Liver (tissue), 8 donors: ENCODE measurements at regions not wholly inside any gene's neighbourhood (a gene's known extent, or its start where the extent isn't known, plus 50 kb on each side); places are given as distances from the start of the nearest gene placed in this dataset.

Source experiments
- DNase-seq: peaks from one replicate; pipeline ENCODE4 v3.0.0-alpha.2; 2017; ENCODE audit warnings: low spot score
- H3K27ac ChIP-seq, 2 donors: one replicate each; pipeline ENCODE4 v1.7.0; 2013; ENCODE audit warnings: inconsistent platforms in 2 of 2, low read length in 2 of 2, control low read depth in 1 of 2, low read depth in 1 of 2, mild to moderate bottlenecking in 1 of 2
- H3K27me3 ChIP-seq, 4 donors: one replicate each; pipeline versions ENCODE4 v1.6.1 to v1.7.0; 2013; ENCODE audit warnings: low read length in 3 of 4, inconsistent platforms in 1 of 4, mild to moderate bottlenecking in 1 of 4, moderate library complexity in 1 of 4; ENCODE audit not compliant: control insufficient read depth in 4 of 4, insufficient read depth in 4 of 4
- H3K36me3 ChIP-seq, 4 donors: one replicate each; pipeline versions ENCODE4 v1.6.1 to v1.7.0; 2013; ENCODE audit warnings: low read length in 3 of 4, mild to moderate bottlenecking in 3 of 4, low read depth in 1 of 4, moderate library complexity in 1 of 4; ENCODE audit not compliant: control insufficient read depth in 4 of 4, insufficient read depth in 3 of 4
- H3K4me1 ChIP-seq, 4 donors: one replicate each; pipeline versions ENCODE4 v1.6.1 to v1.7.0; 2013; ENCODE audit warnings: low read length in 3 of 4, mild to moderate bottlenecking in 3 of 4, moderate library complexity in 1 of 4; ENCODE audit not compliant: control insufficient read depth in 4 of 4, insufficient read depth in 4 of 4
- H3K4me3 ChIP-seq, 3 donors: one replicate each; pipeline versions ENCODE4 v1.6.1 to v1.7.0; 2013; ENCODE audit warnings: low read length in 3 of 3, control low read depth in 1 of 3, low read depth in 1 of 3, mild to moderate bottlenecking in 1 of 3
- H3K9ac ChIP-seq, 2 donors: one replicate each; pipeline ENCODE4 v1.7.0; 2013; ENCODE audit warnings: low read length in 2 of 2, mild to moderate bottlenecking in 2 of 2, moderate library complexity in 2 of 2, control low read depth in 1 of 2, low read depth in 1 of 2
- H3K9me3 ChIP-seq, 4 donors: one replicate each; pipeline versions ENCODE4 v1.6.1 to v1.7.0; 2013; ENCODE audit warnings: low read length in 3 of 4; ENCODE audit not compliant: control insufficient read depth in 4 of 4
- EGR1 ChIP-seq, 2 donors: IDR thresholded peaks; 2 replicates each; pipeline ENCODE4 v1.6.1; 2016 to 2018; ENCODE audit warnings: antibody characterized with exemption in 2 of 2, low read depth in 2 of 2
- FOXA1 ChIP-seq: IDR thresholded peaks from 2 replicates; pipeline ENCODE4 v1.6.1; 2016; ENCODE audit warnings: antibody characterized with exemption
- FOXA2 ChIP-seq: IDR thresholded peaks from 2 replicates; pipeline ENCODE4 v1.6.1; 2016; ENCODE audit warnings: antibody characterized with exemption
- GABPA ChIP-seq, 2 donors: IDR thresholded peaks in 1 of 2; conservative IDR thresholded peaks in 1 of 2; 2 replicates each; pipeline ENCODE4 v1.6.1; 2016; ENCODE audit warnings: antibody characterized with exemption in 2 of 2, mild to moderate bottlenecking in 1 of 2, moderate library complexity in 1 of 2
- HNF4A ChIP-seq, 2 donors: conservative IDR thresholded peaks; 2 replicates each; pipeline ENCODE4 v1.6.1; 2016; ENCODE audit warnings: antibody characterized with exemption in 2 of 2, mild to moderate bottlenecking in 2 of 2
- HNF4G ChIP-seq: IDR thresholded peaks from 2 replicates; pipeline ENCODE4 v1.6.1; 2016; ENCODE audit warnings: antibody characterized with exemption
- JUND ChIP-seq, 2 donors: IDR thresholded peaks; 2 replicates each; pipeline ENCODE4 v1.6.1; 2016; ENCODE audit warnings: antibody characterized with exemption in 2 of 2
- NR2F2 ChIP-seq: IDR thresholded peaks from 2 replicates; pipeline ENCODE4 v1.6.1; 2016; ENCODE audit warnings: antibody characterized with exemption
- RAD21 ChIP-seq, 2 donors: IDR thresholded peaks; 2 replicates each; pipeline ENCODE4 v1.6.1; 2016; ENCODE audit warnings: antibody characterized with exemption in 2 of 2, mild to moderate bottlenecking in 2 of 2
- SP1 ChIP-seq: IDR thresholded peaks from 2 replicates; pipeline ENCODE4 v1.6.1; 2018; ENCODE audit warnings: antibody characterized with exemption, mild to moderate bottlenecking
- TAF1 ChIP-seq: conservative IDR thresholded peaks from 2 replicates; pipeline ENCODE4 v1.6.1; 2016; ENCODE audit warnings: antibody characterized with exemption, mild to moderate bottlenecking
- YY1 ChIP-seq: IDR thresholded peaks from 2 replicates; pipeline ENCODE4 v1.6.1; 2016; ENCODE audit warnings: antibody characterized with exemption, mild to moderate bottlenecking
- WGBS: extraction: QIAGEN DNeasy Blood & Tissue Kit; methylation state at CpG from one replicate; pipeline ENCODE4 v1.1.7; 2013; 5-methylcytosine and 5-hydroxymethylcytosine counted together
- TF ChIP-seq, protein P1 (sequence below): IDR thresholded peaks from 2 replicates; pipeline ENCODE4 v1.6.1; 2016; ENCODE audit warnings: antibody characterized with exemption
- TF ChIP-seq, protein P2 (sequence below): IDR thresholded peaks from 2 replicates; pipeline ENCODE4 v1.6.1; 2016; ENCODE audit warnings: antibody characterized with exemption
- TF ChIP-seq, protein P3 (sequence below): fragments of 150-350 bp; IDR thresholded peaks from 2 replicates; pipeline ENCODE4 v1.5.1; 2017; ENCODE audit warnings: improper control_type of control experiment, low read depth, low read length; ENCODE audit not compliant: missing input control
- TF ChIP-seq, protein P4 (sequence below): IDR thresholded peaks from 2 replicates; pipeline ENCODE4 v1.6.1; 2016; ENCODE audit warnings: antibody characterized with exemption, mild to moderate bottlenecking
- TF ChIP-seq, protein P5 (sequence below): IDR thresholded peaks from 2 replicates; pipeline ENCODE4 v1.6.1; 2016; ENCODE audit warnings: antibody characterized with exemption
- donor health status: healthy.
- donor health status: healthy.
- donor health status: healthy.
- donor health status: healthy.
- donor health status: healthy.

DNA sequence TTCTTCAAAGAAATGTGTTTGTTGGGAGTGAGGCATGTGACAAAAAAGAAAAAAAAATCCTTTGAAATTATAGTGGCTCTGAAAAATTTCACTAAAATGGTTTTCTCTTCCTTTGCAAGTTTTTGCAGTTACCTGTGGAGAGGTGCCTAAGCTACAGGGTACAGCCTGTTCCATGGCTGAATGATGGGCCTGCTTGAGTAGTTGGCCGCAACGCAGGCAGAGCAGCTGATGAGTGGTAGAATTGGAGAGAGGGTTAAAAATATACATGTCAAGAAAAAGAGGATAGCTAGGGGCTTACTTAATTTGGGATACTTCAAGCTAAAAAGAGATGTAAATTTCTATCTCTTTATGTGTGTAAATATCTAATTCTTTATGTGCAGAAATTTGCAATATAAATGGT is 629.1 kb upstream of the SLC10A2 start:
- TF ChIP-seq, protein P1, sequence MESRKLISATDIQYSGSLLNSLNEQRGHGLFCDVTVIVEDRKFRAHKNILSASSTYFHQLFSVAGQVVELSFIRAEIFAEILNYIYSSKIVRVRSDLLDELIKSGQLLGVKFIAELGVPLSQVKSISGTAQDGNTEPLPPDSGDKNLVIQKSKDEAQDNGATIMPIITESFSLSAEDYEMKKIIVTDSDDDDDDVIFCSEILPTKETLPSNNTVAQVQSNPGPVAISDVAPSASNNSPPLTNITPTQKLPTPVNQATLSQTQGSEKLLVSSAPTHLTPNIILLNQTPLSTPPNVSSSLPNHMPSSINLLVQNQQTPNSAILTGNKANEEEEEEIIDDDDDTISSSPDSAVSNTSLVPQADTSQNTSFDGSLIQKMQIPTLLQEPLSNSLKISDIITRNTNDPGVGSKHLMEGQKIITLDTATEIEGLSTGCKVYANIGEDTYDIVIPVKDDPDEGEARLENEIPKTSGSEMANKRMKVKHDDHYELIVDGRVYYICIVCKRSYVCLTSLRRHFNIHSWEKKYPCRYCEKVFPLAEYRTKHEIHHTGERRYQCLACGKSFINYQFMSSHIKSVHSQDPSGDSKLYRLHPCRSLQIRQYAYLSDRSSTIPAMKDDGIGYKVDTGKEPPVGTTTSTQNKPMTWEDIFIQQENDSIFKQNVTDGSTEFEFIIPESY, result no peak
- TF ChIP-seq, protein P2, sequence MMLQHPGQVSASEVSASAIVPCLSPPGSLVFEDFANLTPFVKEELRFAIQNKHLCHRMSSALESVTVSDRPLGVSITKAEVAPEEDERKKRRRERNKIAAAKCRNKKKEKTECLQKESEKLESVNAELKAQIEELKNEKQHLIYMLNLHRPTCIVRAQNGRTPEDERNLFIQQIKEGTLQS, result no peak
- TF ChIP-seq YY1 (no peak), JUND (IDR thresholded peaks at IDR 0.05) (no peak), TAF1 (no peak), HNF4G (no peak), HNF4A (conservative IDR thresholded peaks at IDR 0.05) (no peak), FOXA2 (no peak), GABPA (IDR thresholded peaks at IDR 0.05 in 1 of 2, conservative IDR thresholded peaks at IDR 0.05 in 1 of 2) (no peak), NR2F2 (no peak)
- TF ChIP-seq, protein P3, sequence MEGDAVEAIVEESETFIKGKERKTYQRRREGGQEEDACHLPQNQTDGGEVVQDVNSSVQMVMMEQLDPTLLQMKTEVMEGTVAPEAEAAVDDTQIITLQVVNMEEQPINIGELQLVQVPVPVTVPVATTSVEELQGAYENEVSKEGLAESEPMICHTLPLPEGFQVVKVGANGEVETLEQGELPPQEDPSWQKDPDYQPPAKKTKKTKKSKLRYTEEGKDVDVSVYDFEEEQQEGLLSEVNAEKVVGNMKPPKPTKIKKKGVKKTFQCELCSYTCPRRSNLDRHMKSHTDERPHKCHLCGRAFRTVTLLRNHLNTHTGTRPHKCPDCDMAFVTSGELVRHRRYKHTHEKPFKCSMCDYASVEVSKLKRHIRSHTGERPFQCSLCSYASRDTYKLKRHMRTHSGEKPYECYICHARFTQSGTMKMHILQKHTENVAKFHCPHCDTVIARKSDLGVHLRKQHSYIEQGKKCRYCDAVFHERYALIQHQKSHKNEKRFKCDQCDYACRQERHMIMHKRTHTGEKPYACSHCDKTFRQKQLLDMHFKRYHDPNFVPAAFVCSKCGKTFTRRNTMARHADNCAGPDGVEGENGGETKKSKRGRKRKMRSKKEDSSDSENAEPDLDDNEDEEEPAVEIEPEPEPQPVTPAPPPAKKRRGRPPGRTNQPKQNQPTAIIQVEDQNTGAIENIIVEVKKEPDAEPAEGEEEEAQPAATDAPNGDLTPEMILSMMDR, result no peak
- TF ChIP-seq, protein P4, sequence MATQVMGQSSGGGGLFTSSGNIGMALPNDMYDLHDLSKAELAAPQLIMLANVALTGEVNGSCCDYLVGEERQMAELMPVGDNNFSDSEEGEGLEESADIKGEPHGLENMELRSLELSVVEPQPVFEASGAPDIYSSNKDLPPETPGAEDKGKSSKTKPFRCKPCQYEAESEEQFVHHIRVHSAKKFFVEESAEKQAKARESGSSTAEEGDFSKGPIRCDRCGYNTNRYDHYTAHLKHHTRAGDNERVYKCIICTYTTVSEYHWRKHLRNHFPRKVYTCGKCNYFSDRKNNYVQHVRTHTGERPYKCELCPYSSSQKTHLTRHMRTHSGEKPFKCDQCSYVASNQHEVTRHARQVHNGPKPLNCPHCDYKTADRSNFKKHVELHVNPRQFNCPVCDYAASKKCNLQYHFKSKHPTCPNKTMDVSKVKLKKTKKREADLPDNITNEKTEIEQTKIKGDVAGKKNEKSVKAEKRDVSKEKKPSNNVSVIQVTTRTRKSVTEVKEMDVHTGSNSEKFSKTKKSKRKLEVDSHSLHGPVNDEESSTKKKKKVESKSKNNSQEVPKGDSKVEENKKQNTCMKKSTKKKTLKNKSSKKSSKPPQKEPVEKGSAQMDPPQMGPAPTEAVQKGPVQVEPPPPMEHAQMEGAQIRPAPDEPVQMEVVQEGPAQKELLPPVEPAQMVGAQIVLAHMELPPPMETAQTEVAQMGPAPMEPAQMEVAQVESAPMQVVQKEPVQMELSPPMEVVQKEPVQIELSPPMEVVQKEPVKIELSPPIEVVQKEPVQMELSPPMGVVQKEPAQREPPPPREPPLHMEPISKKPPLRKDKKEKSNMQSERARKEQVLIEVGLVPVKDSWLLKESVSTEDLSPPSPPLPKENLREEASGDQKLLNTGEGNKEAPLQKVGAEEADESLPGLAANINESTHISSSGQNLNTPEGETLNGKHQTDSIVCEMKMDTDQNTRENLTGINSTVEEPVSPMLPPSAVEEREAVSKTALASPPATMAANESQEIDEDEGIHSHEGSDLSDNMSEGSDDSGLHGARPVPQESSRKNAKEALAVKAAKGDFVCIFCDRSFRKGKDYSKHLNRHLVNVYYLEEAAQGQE, result no peak

DNA sequence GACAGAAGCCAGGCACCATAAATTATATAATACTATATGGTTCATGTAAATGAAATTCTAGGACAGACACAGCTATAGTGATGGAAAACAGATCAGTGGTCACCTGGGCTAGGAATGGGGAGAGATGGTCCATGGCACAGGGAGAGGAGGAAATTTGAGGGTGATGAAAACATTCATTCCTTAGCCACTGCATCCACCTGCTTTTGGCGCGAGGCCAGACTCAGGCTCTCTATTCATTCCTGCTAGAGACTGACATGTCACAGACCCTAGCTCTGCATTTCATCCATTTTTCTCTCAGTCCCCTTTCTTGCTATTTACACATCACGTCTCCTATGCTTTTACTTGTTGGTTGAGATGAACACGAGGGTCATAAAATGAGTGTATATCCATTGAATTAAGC is 628.3 kb upstream of the SLC10A2 start:
- WGBS, result 88% methylated on average over 4 of the region's 4 CpGs
- Histone ChIP-seq H3K9me3 (no peaks in the 10 kb centered on the region), H3K27me3 (no peaks in the 10 kb centered on the region), H3K4me1 (peaks cover 0 to 12% (median 11%) of the 10 kb centered on the region in 4 donors), H3K4me3 (no peak overlapping the region), H3K36me3 (no peaks in the 10 kb centered on the region), H3K9ac (no peak overlapping the region), H3K27ac (no peak overlapping the region)
- no peak for DNase-seq
- no peak for TF ChIP-seq NR2F2
- TF ChIP-seq, protein P5, sequence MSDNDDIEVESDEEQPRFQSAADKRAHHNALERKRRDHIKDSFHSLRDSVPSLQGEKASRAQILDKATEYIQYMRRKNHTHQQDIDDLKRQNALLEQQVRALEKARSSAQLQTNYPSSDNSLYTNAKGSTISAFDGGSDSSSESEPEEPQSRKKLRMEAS, result no peak
- no peak for TF ChIP-seq EGR1 (IDR thresholded peaks at IDR 0.05; ENCODE audit: low read depth in 2 of 2)
- TF ChIP-seq, protein P2, result no peak
- no peak for TF ChIP-seq FOXA2
- TF ChIP-seq GABPA (IDR thresholded peaks at IDR 0.05 in 1 of 2, conservative IDR thresholded peaks at IDR 0.05 in 1 of 2), result no peak
- no peak for TF ChIP-seq FOXA1
- TF ChIP-seq, protein P3, result no peak
- no peak for TF ChIP-seq SP1
- no peak for TF ChIP-seq RAD21 (IDR thresholded peaks at IDR 0.05)
- TF ChIP-seq, protein P1, result no peak
- no peak for TF ChIP-seq TAF1
- TF ChIP-seq YY1, result no peak

More for the DNA sequence above, 629.1 kb upstream of the SLC10A2 start:
- DNase-seq, result no peak
- Histone ChIP-seq H3K4me3 (no peak overlapping the region), H3K4me1 (peaks cover 0 to 12% (median 11%) of the 10 kb centered on the region in 4 donors), H3K9ac (no peak overlapping the region), H3K9me3 (no peaks in the 10 kb centered on the region), H3K36me3 (no peaks in the 10 kb centered on the region), H3K27ac (no peak overlapping the region), H3K27me3 (no peaks in the 10 kb centered on the region)
- WGBS, result 94% methylated on average over 2 of the region's 2 CpGs
